K562 (cell line): ENCODE measurements at regions not wholly inside any gene's neighbourhood (a gene's known extent, or its start where the extent isn't known, plus 50 kb on each side); places are given as distances from the start of the nearest gene placed in this dataset.

Experiments
- BDP1 ChIP-seq: IDR thresholded peaks from 3 replicates; pipeline ENCODE4 v1.6.1; 2011; ENCODE audit not compliant: insufficient read length, insufficient read depth
- CREB3 ChIP-seq: fragments of 450-650 bp; conservative IDR thresholded peaks from 2 replicates; pipeline ENCODE4 v1.6.1; 2016; ENCODE audit warnings: missing genetic modification characterization, low read depth, mild to moderate bottlenecking, missing compliant biosample characterization, moderate library complexity
- EP300 ChIP-seq: IDR thresholded peaks from 2 replicates; pipeline ENCODE4 v1.6.1; 2012; ENCODE audit warnings: low read length, improper control_type of control experiment
- KDM5B ChIP-seq: fragments of 200-600 bp; sonication (generic); IDR thresholded peaks from 2 replicates; pipeline ENCODE4 v1.6.1; 2012; ENCODE audit warnings: low read depth, mild to moderate bottlenecking, moderate library complexity, low read length, control low read depth, inconsistent platforms; ENCODE audit not compliant: insufficient replicate concordance
- NR2C2 ChIP-seq, 2 experiments: fragments of 200-800 bp in 1 of 2; sonication (Bioruptor generic) in 1 of 2; sonication (generic) in 1 of 2; formaldehyde crosslinking in 1 of 2; IDR thresholded peaks; 2 replicates each; pipeline versions ENCODE4 v1.6.1 to v1.8.0; 2016 to 2022; ENCODE audit warnings: mild to moderate bottlenecking in 1 of 2, missing compliant biosample characterization in 1 of 2, missing genetic modification characterization in 1 of 2, missing genetic modification reagents in 1 of 2
- SIN3B ChIP-seq: fragments of 450-650 bp; IDR thresholded peaks from 2 replicates; pipeline ENCODE4 v1.6.1; 2017; ENCODE audit warnings: low read depth, mild to moderate bottlenecking, moderate library complexity
- TAF1 ChIP-seq: IDR thresholded peaks from 2 replicates; pipeline ENCODE4 v1.6.1; 2011; ENCODE audit warnings: mild to moderate bottlenecking, low read length, moderate library complexity; ENCODE audit not compliant: insufficient read depth, control insufficient read depth, severe bottlenecking; ENCODE audit errors: extremely low read depth
- YBX1 ChIP-seq: fragments of 450-650 bp; IDR thresholded peaks from 2 replicates; pipeline ENCODE4 v1.7.1; 2016; ENCODE audit warnings: mild to moderate bottlenecking
- ZBTB8A ChIP-seq: fragments of 450-650 bp; IDR thresholded peaks from 2 replicates; pipeline ENCODE4 v1.6.1; 2018; ENCODE audit warnings: mild to moderate bottlenecking, moderate library complexity; ENCODE audit not compliant: partially characterized antibody
- ZNF224 ChIP-seq: sonication (generic); formaldehyde crosslinking; IDR thresholded peaks from 2 replicates; pipeline ENCODE4 v1.8.0; 2022; ENCODE audit warnings: mild to moderate bottlenecking, missing genetic modification reagents

DNA sequence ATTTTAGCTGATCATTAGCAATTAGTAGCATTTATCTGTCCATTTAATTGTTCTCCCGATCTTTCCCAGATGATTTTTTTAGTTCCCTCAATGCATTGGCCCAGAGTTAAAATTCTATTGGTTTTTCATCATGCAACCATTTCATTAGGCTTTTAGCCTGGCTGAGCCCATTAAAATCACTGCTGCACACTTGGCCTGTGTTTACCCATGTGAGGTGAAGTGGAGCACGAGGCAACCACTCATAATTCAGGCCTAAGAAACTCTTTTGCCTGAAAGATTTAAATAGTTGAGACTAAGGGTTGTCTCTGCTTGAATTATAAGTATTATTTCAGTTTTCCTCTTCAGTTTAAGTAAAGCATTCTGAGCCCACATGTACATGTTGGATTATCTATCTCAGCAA, 889.0 kb upstream of the ADGRL4 start:
- TF ChIP-seq SIN3B (no peak), YBX1 (no peak), KDM5B (no peak), TAF1 (no peak), BDP1 (no peak), NR2C2 (CRISPR knock-in tag; IDR thresholded peaks at IDR 0.05) (no peak), NR2C2 (tag; IDR thresholded peaks at IDR 0.05) (no peak), EP300 (no peak), ZNF224 (CRISPR knock-in tag) (no peak), ZBTB8A (no peak), CREB3 (tag) (no peak)
